ENCODE measurements at regions not wholly inside any gene's neighbourhood (a gene's known extent, or its start where the extent isn't known, plus 50 kb on each side); places are given as distances from the start of the nearest gene placed in this dataset.
"Not testable (repeated sequence)": the region's sequence is repeated elsewhere in the genome, so short reads cannot be mapped to it uniquely, and the experiment has no call there.

DNA sequence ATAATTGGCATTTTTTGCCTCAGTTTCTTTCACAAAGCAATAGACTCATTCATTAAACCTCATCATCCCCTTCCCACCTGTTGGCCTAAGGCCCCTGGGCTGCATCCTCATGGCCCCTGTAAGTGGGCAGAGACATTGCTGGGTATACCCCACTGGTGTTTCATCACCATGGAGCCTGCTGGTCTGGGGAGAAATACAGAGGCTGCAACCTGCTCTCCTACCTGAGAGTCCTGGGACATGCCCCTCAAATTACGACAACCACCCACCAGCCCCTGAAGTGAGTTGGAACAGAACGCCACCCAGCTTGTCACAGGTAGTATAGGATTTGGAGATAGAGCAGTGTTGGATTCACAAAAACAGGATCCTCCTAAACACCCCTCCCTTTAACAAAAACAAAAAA lies 190.8 kb downstream of the ANKRD60 start:
- Histone ChIP-seq H3K27me3 (ENCODE audit: control insufficient read depth in 5 of 5, insufficient read depth in 4 of 5, low read length in 5 of 5) (no peaks in the 10 kb centered on the region), H3K4me3 (ENCODE audit: low read depth in 1 of 5, low read length in 5 of 5) (no peak overlapping the region), H3K4me1 (ENCODE audit: control insufficient read depth in 5 of 5, insufficient read depth in 5 of 5, low read length in 5 of 5) (peaks cover 0 to 11% (median 6%) of the 10 kb centered on the region in 5 donors), H3K36me3 (ENCODE audit: control insufficient read depth in 5 of 5, insufficient read depth in 5 of 5, low read length in 5 of 5) (no peaks in the 10 kb centered on the region), H3K27ac (ENCODE audit: low read depth, low read length) (no peak overlapping the region), H3K9me3 (ENCODE audit: control insufficient read depth in 5 of 5, low read length in 5 of 5) (no peaks in the 10 kb centered on the region), H3K9ac (ENCODE audit: low read length in 5 of 5) (no peak overlapping the region)

DNA sequence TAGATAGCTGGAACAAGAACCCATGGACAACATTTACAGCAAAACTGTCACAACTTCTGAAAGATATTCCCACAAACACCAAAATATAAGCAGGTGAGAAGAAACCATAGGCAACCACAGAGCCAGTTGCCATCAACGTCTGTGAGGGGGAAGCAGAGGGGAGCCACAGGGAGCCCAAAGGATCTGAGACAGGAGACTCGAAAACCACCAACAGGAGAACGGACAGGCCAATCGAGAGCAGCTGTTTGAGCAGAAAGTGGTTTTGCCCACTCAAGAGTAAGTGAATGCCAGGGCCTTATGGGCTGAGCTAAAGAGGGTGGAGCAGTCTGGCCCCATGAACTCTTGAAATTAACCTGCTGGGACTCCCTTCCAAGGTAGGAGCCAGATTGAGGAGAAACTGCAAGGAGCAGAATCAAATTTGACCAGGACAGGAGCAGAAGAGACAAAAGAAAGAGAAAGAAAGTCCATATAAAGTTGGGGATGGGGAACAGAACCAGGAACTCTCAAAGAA lies 195.4 kb downstream of the ANKRD60 start:
- Histone ChIP-seq H3K4me1 (ENCODE audit: control insufficient read depth in 5 of 5, insufficient read depth in 5 of 5, low read length in 5 of 5) (peaks cover 0 to 5% (median 0%) of the 10 kb centered on the region in 5 donors), H3K4me3 (ENCODE audit: low read depth in 1 of 5, low read length in 5 of 5) (no peak overlapping the region)

DNA sequence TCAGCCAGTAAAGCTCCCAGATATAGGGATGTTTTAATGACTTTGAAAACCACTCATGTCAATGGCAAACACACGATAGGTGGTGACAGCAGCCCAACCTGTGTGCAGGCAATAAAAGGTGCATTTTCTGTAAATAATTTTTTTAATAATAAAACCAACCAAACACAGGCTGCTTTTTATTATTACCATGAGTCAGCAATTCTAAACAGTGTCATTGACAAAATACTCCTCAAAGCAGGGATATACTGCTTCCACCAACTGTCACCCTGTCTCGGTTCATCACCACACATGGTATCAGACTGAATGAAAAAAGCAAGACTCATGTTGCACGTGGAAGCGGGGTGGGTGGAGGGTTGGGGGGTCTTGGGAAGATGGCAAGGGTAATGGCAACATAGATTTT lies 195.9 kb downstream of the ANKRD60 start:
- Histone ChIP-seq H3K9ac (ENCODE audit: low read length in 5 of 5) (no peak overlapping the region), H3K9me3 (ENCODE audit: control insufficient read depth in 5 of 5, low read length in 5 of 5) (no peaks in the 10 kb centered on the region), H3K4me3 (ENCODE audit: low read depth in 1 of 5, low read length in 5 of 5) (no peak overlapping the region), H3K4me1 (ENCODE audit: control insufficient read depth in 5 of 5, insufficient read depth in 5 of 5, low read length in 5 of 5) (peaks cover 0 to under 1% (median 0%) of the 10 kb centered on the region in 5 donors), H3K27me3 (ENCODE audit: control insufficient read depth in 5 of 5, insufficient read depth in 4 of 5, low read length in 5 of 5) (peaks cover 2 to 5% (median 4%) of the 10 kb centered on the region in 5 donors), H3K27ac (ENCODE audit: low read depth, low read length) (no peak overlapping the region), H3K36me3 (ENCODE audit: control insufficient read depth in 5 of 5, insufficient read depth in 5 of 5, low read length in 5 of 5) (no peaks in the 10 kb centered on the region)

More for the DNA sequence above, 195.4 kb downstream of the ANKRD60 start:
- Histone ChIP-seq H3K9ac (ENCODE audit: low read length in 5 of 5) (no peak overlapping the region), H3K27me3 (ENCODE audit: control insufficient read depth in 5 of 5, insufficient read depth in 4 of 5, low read length in 5 of 5) (peaks cover 2 to 5% (median 4%) of the 10 kb centered on the region in 5 donors), H3K36me3 (ENCODE audit: control insufficient read depth in 5 of 5, insufficient read depth in 5 of 5, low read length in 5 of 5) (no peaks in the 10 kb centered on the region), H3K9me3 (ENCODE audit: control insufficient read depth in 5 of 5, low read length in 5 of 5) (no peaks in the 10 kb centered on the region), H3K27ac (ENCODE audit: low read depth, low read length) (no peak overlapping the region)

DNA sequence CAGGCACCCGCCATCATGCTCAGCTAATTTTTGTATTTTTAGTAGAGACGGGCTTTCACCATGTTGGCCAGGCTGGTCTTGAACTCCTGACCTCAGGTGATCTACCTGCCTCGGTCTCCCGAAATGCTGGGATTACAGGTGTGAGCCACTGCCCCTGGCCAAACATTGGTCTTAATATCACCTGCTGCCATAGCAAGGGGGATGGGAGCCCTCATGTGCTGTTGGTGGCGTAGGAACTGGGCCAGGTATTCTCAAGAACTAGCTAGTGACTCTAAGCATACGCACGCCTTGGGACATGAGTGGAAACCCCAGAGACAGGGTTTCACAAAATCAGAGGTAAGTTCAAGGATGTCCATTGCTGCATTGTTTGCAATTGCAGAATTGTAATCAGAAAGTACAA lies 197.1 kb downstream of the ANKRD60 start:
- not testable (repeated sequence) for H3K27me3 ChIP-seq (ENCODE audit: control insufficient read depth in 5 of 5, insufficient read depth in 4 of 5, low read length in 5 of 5); H3K4me1 ChIP-seq (ENCODE audit: control insufficient read depth in 5 of 5, insufficient read depth in 5 of 5, low read length in 5 of 5); H3K9ac ChIP-seq (ENCODE audit: low read length in 5 of 5); H3K27ac ChIP-seq (ENCODE audit: low read depth, low read length); H3K4me3 ChIP-seq (ENCODE audit: low read depth in 1 of 5, low read length in 5 of 5); H3K36me3 ChIP-seq (ENCODE audit: control insufficient read depth in 5 of 5, insufficient read depth in 5 of 5, low read length in 5 of 5); H3K9me3 ChIP-seq (ENCODE audit: control insufficient read depth in 5 of 5, low read length in 5 of 5)

DNA sequence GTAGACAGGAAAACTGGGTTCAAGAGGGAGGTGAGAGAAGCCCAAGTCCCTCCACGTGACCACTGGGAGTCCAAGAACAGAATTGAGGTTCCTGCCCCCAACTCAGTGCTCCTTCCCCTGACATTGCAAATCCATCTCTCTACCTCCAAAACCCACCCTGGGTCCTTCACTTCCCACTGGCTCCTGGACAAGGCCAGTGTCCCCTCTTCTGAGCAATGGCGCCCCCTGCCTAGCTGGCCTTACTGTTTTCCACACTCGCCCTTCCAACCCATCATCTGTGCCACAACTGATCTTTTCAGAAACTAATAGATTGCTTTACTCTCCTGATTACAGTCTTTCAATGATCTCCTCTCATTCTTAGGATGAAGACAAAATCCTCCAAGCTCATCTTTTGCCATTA lies 200.3 kb downstream of the ANKRD60 start:
- H3K9ac ChIP-seq (ENCODE audit: low read length in 5 of 5) = no peak overlapping the region
- H3K27ac ChIP-seq (ENCODE audit: low read depth, low read length) = no peak overlapping the region
- peaks cover 3 to 10% (median 8%) of the 10 kb centered on the region in 5 donors for H3K4me1 ChIP-seq (ENCODE audit: control insufficient read depth in 5 of 5, insufficient read depth in 5 of 5, low read length in 5 of 5)
- peaks cover 2 to 7% (median 5%) of the 10 kb centered on the region in 5 donors for H3K27me3 ChIP-seq (ENCODE audit: control insufficient read depth in 5 of 5, insufficient read depth in 4 of 5, low read length in 5 of 5)
- no peaks in the 10 kb centered on the region for H3K9me3 ChIP-seq (ENCODE audit: control insufficient read depth in 5 of 5, low read length in 5 of 5)
- H3K36me3 ChIP-seq (ENCODE audit: control insufficient read depth in 5 of 5, insufficient read depth in 5 of 5, low read length in 5 of 5) = no peaks in the 10 kb centered on the region
- no peak overlapping the region for H3K4me3 ChIP-seq (ENCODE audit: low read depth in 1 of 5, low read length in 5 of 5)

DNA sequence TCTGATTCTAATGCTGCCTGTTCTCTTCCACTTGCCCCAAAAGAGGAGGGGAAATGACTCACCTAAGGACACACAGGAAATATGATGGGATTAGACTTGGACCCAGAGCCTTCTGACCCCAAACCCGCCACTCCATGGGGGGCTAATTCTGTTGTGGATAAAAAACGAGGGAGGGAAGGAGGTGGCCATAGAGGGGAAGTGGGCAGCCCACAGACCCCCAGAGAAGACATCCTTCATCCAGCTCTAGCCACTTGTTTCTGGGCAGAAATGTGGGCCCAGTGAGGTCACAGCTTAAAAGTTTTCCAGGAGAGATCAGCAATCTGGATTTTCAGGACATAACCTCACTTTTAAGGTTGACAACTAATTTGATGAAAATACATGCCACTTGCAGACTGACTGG lies 202.1 kb downstream of the ANKRD60 start:
- no peak overlapping the region for H3K4me3 ChIP-seq (ENCODE audit: low read depth in 1 of 5, low read length in 5 of 5)
- peaks cover 3 to 18% (median 8%) of the 10 kb centered on the region in 5 donors for H3K4me1 ChIP-seq (ENCODE audit: control insufficient read depth in 5 of 5, insufficient read depth in 5 of 5, low read length in 5 of 5)
- peaks cover 0 to 7% (median 5%) of the 10 kb centered on the region in 5 donors for H3K27me3 ChIP-seq (ENCODE audit: control insufficient read depth in 5 of 5, insufficient read depth in 4 of 5, low read length in 5 of 5)
- no peaks in the 10 kb centered on the region for H3K9me3 ChIP-seq (ENCODE audit: control insufficient read depth in 5 of 5, low read length in 5 of 5)
- H3K9ac ChIP-seq (ENCODE audit: low read length in 5 of 5) = no peak overlapping the region
- H3K36me3 ChIP-seq (ENCODE audit: control insufficient read depth in 5 of 5, insufficient read depth in 5 of 5, low read length in 5 of 5) = no peaks in the 10 kb centered on the region
- H3K27ac ChIP-seq (ENCODE audit: low read depth, low read length) = no peak overlapping the region

DNA sequence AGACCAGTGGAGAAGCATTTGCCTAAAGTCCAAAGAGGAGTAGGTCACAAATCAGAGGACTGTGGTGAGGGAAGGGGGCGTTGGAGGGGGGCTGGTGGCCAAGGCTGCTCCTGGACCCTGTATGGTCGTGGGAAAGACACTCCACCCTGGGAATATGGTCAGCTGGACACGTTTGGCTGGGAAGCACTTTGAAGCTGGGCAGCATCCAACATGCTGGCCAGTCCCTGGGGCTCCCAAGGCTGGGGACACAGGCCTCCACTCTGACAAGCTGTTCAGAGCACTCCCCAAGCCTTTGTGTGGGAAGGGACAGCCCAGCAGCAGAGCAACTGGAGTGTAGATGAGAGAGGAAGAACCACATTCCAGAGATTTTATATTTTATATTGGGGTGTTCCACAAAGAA lies 203.2 kb downstream of the ANKRD60 start:
- H3K4me3 ChIP-seq (ENCODE audit: low read depth in 1 of 5, low read length in 5 of 5) = no peak overlapping the region
- H3K9ac ChIP-seq (ENCODE audit: low read length in 5 of 5) = no peak overlapping the region
- peaks cover 0 to 7% (median 5%) of the 10 kb centered on the region in 5 donors for H3K27me3 ChIP-seq (ENCODE audit: control insufficient read depth in 5 of 5, insufficient read depth in 4 of 5, low read length in 5 of 5)
- H3K36me3 ChIP-seq (ENCODE audit: control insufficient read depth in 5 of 5, insufficient read depth in 5 of 5, low read length in 5 of 5) = no peaks in the 10 kb centered on the region
- H3K27ac ChIP-seq (ENCODE audit: low read depth, low read length) = no peak overlapping the region
- peaks cover 5 to 30% (median 19%) of the 10 kb centered on the region in 5 donors for H3K4me1 ChIP-seq (ENCODE audit: control insufficient read depth in 5 of 5, insufficient read depth in 5 of 5, low read length in 5 of 5)
- H3K9me3 ChIP-seq (ENCODE audit: control insufficient read depth in 5 of 5, low read length in 5 of 5) = no peaks in the 10 kb centered on the region

DNA sequence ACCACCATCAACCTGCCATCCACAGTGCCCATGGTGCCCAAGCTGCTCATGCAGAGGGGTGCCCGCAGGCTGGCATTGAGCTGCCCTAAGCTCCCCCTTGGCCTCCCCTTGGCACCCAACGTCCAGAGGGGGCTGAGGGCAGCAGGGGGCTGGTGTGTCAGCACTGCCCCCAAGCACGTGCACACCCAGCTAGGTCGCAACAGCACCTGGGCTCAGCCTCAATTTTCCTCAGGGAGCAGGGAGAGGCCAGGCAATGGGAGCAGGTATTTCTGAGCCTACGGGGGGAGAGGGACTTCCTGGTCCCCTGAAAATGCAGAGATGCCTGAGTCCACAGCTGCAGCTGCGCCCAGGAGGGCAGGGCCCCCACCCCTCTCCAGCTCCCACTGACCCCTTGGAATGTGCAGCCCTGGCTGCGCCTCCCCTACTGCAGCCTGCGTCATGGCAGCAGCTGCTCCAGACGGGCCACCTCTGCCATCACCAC lies 204.2 kb downstream of the ANKRD60 start:
- Histone ChIP-seq H3K4me1 (ENCODE audit: control insufficient read depth in 5 of 5, insufficient read depth in 5 of 5, low read length in 5 of 5) (peaks cover 11 to 39% (median 26%) of the 10 kb centered on the region in 5 donors), H3K27me3 (ENCODE audit: control insufficient read depth in 5 of 5, insufficient read depth in 4 of 5, low read length in 5 of 5) (peaks cover 0 to 3% (median 2%) of the 10 kb centered on the region in 5 donors), H3K4me3 (ENCODE audit: low read depth in 1 of 5, low read length in 5 of 5) (no peak overlapping the region), H3K27ac (ENCODE audit: low read depth, low read length) (no peak overlapping the region), H3K9ac (ENCODE audit: low read length in 5 of 5) (no peak overlapping the region), H3K36me3 (ENCODE audit: control insufficient read depth in 5 of 5, insufficient read depth in 5 of 5, low read length in 5 of 5) (no peaks in the 10 kb centered on the region), H3K9me3 (ENCODE audit: control insufficient read depth in 5 of 5, low read length in 5 of 5) (no peaks in the 10 kb centered on the region)

DNA sequence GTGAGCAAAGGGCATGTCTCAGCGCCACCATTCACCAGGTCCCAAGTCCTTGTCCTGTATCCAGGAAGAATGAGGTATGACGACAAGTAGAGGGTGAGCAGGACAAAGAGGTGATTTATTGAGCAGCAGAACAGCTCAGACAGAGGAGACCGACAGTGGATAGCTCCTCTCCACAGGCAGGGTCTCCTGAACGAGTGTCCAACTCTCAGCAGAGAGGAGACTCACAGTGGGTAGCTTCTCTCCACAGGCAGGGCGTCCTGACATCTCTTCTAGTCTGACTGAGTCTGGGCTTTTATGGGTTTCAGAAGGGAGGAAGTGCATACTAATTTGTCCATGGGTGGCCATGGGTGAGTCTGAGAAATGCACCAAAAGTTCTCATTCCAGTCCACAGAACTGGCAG lies 204.7 kb downstream of the ANKRD60 start:
- Histone ChIP-seq H3K36me3 (ENCODE audit: control insufficient read depth in 5 of 5, insufficient read depth in 5 of 5, low read length in 5 of 5) (no peaks in the 10 kb centered on the region), H3K4me3 (ENCODE audit: low read depth in 1 of 5, low read length in 5 of 5) (no peak overlapping the region)

DNA sequence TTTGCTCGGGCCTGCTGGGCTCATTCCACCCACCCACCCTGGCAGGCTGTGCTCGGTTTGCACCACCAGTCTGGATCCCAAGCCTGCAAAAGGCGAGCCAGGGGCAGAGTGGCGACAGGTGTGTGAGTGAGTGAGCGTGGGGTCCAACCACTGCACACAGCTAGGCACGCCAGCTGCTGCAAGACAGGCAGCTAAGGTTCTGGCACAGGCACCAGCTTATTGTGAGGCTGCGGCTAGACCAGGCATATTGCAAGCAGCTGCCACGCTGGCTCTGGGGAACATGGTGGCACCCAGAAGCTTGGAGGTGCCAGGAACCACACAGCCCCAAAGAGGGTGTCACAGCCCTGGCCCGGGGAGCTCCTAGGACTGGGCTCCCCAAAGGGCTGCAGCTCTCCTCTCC lies 205.1 kb downstream of the ANKRD60 start:
- Histone ChIP-seq H3K4me3 (ENCODE audit: low read depth in 1 of 5, low read length in 5 of 5) (no peak overlapping the region), H3K9me3 (ENCODE audit: control insufficient read depth in 5 of 5, low read length in 5 of 5) (no peaks in the 10 kb centered on the region), H3K9ac (ENCODE audit: low read length in 5 of 5) (no peak overlapping the region), H3K4me1 (ENCODE audit: control insufficient read depth in 5 of 5, insufficient read depth in 5 of 5, low read length in 5 of 5) (peaks cover 11 to 40% (median 30%) of the 10 kb centered on the region in 5 donors), H3K27ac (ENCODE audit: low read depth, low read length) (no peak overlapping the region), H3K27me3 (ENCODE audit: control insufficient read depth in 5 of 5, insufficient read depth in 4 of 5, low read length in 5 of 5) (peaks cover 0 to 3% (median 0%) of the 10 kb centered on the region in 5 donors), H3K36me3 (ENCODE audit: control insufficient read depth in 5 of 5, insufficient read depth in 5 of 5, low read length in 5 of 5) (no peaks in the 10 kb centered on the region)

More for the DNA sequence above, 204.7 kb downstream of the ANKRD60 start:
- Histone ChIP-seq H3K9me3 (ENCODE audit: control insufficient read depth in 5 of 5, low read length in 5 of 5) (no peaks in the 10 kb centered on the region), H3K4me1 (ENCODE audit: control insufficient read depth in 5 of 5, insufficient read depth in 5 of 5, low read length in 5 of 5) (peaks cover 11 to 40% (median 30%) of the 10 kb centered on the region in 5 donors), H3K9ac (ENCODE audit: low read length in 5 of 5) (no peak overlapping the region), H3K27ac (ENCODE audit: low read depth, low read length) (no peak overlapping the region), H3K27me3 (ENCODE audit: control insufficient read depth in 5 of 5, insufficient read depth in 4 of 5, low read length in 5 of 5) (peaks cover 0 to 3% (median 0%) of the 10 kb centered on the region in 5 donors)

All from subcutaneous abdominal adipose tissue (tissue), 5 donors.